HG03159 (cell line): ENCODE measurements at regions not wholly inside any gene's neighbourhood (a gene's known extent, or its start where the extent isn't known, plus 50 kb on each side); places are given as distances from the start of the nearest gene placed in this dataset.

Experiments used
- ATAC-seq: cut with Tn5 transposase; IDR thresholded peaks from one replicate; pipeline ENCODE4 v1.9.1; 2021; ENCODE audit warnings: mild to moderate bottlenecking, moderate library complexity; ENCODE audit not compliant: unreplicated experiment

DNA sequence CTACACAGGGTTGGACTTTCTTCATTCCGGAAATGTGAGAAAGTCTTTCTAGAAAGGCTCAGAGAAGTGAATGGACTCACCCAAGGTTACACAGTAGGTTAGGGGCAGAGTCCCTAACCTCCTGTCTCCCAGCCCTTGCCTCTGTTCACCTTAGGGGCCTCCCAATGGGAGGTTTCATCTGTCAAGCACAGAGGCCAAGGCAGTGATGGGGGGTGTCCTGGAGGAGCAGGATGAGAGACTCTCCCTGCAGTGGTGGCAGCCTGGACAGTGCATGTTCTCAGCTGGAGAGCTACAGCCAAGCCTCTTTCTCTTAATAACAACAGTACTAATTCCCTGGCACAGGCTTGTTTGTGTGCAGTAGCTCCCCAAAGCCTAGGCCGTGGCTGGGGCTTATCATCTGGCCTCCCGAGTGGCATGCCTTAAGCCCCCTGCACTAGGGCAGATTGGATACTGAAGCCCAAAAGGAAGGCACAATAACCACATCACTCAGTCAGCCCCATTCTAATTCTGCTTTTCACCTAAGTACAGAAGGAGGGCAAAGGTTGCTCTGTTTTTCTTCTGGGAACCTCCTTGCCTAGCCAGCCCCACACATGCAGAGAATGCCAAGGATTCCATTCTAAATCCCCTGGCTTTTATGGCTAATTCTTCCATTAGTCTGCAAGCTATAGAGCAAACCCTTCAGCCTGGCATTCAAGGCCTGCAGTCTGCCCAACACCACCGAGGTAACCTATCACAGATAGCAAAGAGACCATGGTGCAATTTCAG lies 50.2 kb upstream of the XPA start:
- ATAC-seq: no peak

DNA sequence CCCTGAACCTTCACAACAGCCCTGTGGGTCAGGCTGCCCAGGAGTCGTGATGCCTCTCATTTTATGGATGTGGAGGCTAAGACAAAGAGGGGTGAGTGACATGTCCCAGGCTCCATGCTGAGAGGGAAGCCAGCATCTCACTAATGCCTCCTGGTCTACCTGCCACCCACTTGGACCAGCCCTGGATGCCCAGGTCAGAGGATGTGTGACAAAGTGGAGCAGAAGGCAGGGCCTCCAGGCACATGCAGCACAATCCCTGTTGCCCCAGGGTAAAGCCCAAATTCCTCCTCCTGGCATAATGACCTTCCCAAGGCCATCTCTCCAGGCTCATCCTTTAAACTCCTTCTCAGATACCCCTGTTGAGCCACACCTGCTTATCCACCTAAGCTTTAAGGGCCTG lies 51.4 kb upstream of the XPA start:
- no peak for ATAC-seq

DNA sequence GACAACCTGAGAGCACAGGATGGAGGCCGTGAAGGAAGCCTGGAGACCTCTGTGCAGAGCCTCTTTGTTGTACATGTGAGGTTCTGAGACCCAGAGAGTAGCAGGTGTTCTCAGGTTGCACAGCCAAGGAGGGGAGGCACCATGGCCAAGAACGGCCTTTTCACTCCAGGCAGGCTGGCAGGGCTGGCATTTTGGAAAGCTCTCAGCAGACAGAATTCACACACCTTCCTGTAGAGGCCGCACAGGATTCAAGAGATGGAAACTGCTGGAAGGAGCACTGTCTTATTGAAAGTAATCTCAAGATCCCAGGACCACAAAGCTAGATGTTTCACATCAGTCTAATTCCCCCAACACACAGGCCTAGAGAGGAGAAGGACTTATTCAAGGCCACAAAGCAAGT lies 52.8 kb upstream of the XPA start:
- ATAC-seq: no peak

- no peak for ATAC-seq
Observed at GRCh38 chr9:97751531-97751930, 54.4 kb upstream of the XPA start.

GRCh38 chr9:97752274-97752673 lies 55.1 kb upstream of the XPA start:
- ATAC-seq: no peak

DNA sequence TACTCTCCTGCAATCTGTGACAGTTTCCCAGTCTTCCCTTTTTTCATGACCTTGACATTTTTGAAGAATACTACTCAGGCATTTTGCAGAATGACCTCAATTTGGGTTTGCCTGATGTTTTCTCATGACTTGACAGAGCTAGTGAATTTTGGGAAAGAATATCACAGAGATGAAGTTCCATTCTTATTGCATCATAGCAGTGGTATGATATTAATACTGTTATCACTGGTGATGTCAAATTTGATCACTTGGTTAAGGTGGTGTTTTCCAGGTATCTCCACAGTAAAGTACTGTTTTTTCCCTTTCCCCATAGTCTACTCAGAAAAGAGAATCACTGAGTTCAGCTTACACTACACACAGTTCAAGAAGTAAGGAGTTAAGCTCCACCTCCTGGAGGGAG lies 56.2 kb upstream of the XPA start:
- no peak for ATAC-seq

DNA sequence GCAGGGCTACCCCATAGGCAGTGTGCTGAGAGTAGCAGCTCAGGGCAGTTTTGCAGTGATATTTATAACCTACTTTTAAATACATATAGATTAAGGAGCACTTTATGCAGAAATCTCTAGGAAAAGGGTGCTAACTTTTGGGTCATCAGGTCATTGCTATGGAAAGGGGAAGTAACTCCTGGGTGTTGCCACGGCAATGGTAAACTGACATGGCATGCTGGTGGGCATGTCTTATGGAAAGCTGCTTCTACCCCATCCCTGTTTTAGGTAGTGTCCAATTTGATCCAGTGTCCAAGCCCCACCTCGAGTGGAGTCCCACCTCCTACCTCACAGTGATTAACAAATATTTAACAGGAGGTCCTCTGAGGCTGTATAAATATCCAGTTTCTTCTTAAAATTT lies 56.8 kb upstream of the XPA start:
- no peak for ATAC-seq

DNA sequence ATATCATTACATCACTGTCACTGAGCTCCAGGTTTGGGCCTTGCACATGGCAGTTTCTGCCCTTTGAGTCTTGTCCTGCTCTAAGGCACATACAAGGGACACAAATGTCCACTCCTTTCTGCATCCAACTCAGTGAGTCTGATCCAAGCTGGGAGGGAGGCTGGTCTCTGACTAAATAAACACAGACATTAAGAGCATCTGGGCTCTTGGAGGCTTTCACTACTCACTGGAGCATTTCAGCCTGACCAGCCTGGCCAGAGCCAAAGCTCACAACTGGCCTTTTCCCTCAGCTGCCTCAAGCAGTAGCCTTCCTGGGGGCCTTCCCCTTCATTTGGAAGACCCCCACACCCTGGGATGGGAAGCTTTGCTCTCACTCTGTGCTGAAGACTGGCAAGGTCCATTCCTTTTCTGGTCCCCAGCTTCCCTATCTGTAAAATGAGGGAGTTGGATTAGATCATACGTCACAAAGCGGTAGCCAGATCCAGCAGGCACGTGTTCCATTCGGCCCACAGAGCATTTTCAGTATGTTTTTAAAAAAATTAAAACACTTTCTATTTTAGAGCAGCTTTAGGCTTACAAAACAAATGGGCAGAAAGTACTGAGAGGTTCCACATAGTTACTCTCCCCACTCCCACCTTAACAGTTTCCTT lies 58.6 kb upstream of the XPA start:
- no peak for ATAC-seq

DNA sequence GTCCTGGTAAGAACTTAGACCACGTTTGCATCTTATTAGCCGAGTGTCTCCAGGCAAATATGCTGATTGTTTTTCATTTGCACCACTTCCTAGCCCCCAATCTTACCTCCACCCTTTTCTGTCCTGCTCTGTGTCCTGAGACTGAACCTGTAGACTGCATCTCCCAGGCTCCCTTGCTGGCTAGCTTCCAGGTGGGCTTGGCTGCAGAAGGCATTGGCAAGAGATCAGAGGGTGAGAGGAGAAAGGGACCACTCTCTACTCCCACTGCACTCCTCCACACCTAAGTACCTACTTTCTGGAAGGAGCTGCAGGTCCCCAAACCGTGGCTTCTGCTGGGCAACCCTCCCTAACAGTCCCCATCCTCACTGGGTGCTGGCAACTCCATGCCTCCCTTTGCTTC lies 59.9 kb upstream of the XPA start:
- no peak for ATAC-seq

- ATAC-seq: no peak
Observed at GRCh38 chr9:97758334-97758916, 61.3 kb upstream of the XPA start.

DNA sequence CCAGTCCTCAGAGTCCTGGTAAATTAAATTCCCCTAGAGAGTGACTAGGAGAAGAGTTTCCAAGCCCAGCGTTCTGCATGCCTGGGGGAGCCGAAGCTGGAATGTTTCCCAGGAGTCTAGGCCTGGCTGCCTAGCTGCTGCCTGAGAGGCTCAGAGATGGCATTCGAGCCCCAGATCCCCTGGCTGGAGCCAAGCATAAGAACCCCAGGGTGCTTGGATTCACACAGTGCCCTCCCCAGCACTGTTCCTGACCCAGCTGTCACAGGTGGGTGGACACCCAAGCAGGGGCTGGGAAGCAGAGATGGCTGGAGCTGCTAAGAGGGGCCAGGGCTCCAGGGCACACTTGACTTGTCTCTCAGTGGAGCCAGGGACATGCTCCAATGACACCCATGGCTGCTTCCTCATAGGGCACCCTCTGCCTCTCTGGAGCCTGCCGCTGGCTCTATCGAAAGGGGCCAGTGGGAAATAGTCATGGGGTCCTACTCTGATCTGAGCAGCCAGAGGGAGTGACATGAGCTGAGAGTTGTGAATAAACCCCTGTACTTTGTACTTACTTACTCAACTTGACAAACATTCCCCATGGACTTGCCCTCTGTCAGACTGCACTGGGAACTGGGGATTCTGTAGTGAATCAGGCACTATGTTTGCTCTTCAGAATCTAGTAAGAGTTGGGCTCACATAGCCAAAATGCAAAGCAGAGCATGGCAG lies 62.6 kb upstream of the XPA start:
- ATAC-seq: no peak

GRCh38 chr9:97761056-97761598 lies 64.0 kb upstream of the XPA start:
- ATAC-seq: no peak

DNA sequence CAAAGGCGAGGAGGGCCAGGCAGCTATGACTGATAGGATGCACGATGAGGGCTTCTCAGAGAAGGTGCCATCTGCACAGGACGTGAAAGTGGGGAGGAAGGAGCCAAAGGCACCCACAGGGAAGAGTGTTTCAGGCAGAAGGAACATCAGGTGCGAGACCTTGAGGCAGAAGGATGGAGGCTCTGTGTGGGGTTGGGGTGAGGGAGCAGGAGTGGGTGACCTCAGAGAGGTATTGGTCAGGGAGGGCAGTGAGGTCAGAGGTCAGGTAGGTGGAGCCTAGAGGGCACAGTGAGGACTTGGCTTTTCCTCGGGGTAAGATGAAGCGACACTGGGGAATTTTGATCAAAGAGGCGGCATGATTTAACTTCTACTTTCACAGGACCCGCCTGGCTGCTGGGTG lies 64.7 kb upstream of the XPA start:
- ATAC-seq: no peak

GRCh38 chr9:97763874-97764273 lies 66.7 kb upstream of the XPA start:
- ATAC-seq: no peak

DNA sequence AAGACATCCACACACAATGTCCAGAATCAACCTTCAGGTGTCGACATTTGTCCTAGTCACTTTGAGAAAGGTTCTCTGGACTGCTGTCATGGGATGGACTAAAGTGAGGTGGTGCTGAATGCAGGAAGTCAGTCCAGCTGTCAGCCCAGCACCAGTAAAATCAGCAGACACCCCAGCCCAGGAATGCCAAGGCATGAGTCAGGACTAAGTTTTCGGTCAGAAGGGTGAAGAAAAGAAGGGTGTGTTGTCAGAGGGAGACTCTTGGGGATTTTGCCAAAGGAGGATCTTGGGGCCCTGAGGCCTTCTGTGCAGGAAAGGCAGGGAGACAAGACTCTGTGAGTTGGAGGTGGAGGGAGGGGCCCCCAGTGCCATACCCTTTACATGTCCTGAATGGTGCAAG lies 69.0 kb upstream of the XPA start:
- no peak for ATAC-seq

DNA sequence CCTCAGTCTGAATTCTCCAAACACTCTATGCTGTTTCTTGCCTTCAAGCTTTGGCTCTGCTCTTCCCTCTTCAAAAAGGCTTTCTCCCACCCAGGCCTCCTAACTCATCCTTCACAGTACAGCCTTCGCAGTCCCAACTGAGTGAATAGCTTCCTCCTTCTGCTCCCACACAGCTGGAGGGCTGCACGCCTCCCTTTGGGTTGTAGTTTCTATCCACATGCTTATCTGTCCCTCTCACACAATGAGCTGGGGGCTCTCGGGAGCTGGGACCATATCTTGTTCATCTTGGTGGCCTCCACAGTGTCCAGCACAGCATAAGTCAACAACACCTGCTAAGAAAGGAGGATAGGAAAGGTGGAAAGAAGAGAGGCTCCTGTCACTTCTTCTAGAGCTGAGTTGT lies 69.5 kb upstream of the XPA start:
- no peak for ATAC-seq

DNA sequence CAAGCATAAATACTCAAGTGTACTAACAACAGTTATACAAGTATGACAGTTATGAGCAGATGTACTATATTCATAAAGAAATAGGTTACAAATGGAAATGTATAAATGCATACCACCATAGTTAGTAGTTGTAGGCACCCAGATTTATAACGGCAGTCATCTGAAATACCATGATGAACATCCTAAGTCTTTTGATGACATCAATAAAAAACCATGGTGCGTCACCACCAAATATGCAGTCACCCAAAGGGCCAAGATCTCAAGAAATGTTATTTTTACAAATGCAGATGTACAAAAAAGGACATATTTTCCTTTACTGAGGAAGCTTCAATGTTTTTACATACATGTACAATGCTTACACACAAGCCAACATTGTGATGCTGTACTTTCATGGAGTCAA lies 70.8 kb upstream of the XPA start:
- ATAC-seq: no peak

DNA sequence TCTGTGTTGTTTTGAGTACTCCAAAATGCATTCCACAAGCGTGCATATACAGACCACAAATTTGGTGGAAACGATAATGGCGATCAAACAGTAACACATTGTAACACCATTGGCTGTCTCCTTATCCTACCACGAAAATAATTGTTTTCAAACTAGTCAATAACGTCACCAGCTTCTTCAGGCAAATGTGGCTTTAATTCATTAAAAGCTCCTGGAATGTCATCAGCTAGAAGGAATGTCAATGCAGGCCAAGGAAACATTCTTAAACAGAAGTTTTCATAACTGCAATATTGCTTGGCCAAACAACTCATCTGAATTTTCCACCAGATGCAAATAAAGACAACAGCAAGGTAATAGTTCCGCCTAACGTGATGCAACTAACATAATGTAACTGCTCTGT lies 71.6 kb upstream of the XPA start:
- ATAC-seq: no peak

GRCh38 chr9:97769208-97769607 lies 72.1 kb upstream of the XPA start:
- ATAC-seq: no peak

DNA sequence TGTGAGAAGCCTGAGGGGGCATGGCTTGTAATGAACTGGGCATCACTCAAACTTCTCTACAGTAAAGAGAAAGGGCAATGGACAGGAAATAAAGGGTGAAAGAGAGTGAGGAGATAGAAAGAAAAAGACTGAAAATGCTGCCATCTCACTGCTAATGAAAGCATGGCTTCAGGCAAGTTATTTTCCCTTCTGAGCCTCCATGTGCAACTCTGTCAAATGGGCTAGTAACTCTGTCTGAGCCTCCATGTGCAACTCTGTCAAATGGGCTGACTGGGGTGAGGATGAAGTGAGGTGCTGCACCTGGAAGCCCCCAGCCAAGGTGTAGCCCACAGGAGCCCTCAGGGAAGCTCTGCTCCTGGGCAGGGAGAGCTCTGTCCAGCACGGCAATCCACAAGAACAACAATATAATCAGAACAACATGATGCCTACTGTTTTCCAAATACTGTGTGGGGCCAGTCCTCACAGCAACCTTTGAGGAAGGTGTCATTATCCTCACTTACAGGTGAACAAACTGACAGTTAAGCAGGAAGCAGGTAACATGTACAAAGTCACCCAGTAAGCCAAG lies 73.8 kb upstream of the XPA start:
- ATAC-seq: no peak

- no peak for ATAC-seq
Observed at GRCh38 chr9:97771641-97772040, 74.5 kb upstream of the XPA start.
